T-cell (primary cell): ENCODE measurements at regions not wholly inside any gene's neighbourhood (a gene's known extent, or its start where the extent isn't known, plus 50 kb on each side); places are given as distances from the start of the nearest gene placed in this dataset.

Experiments
- ATAC-seq, 4 experiments: fragments of 200-7000 bp in 3 of 4; fragments of 150-1000 bp in 1 of 4; cut with Tn5 transposase; replicated peaks in 1 of 4; 1 replicate in 3 of 4; 2 replicates in 1 of 4; pipeline ENCODE4 v1.10.0; 2021; ENCODE audit warnings: moderate library complexity in 3 of 4, mild to moderate bottlenecking in 2 of 4, moderate number of reproducible peaks in 1 of 4
- CTCF ChIA-PET, 2 donors: fragments of 300-600 bp; sonication (Branson Sonifier 250); formaldehyde crosslinking; loops; one replicate each; lab custom pipeline; 2022; ENCODE audit warnings: antibody characterized with exemption in 2 of 2; lab: Charles Lee
- POLR2A ChIA-PET, 2 donors: fragments of 300-600 bp; sonication (Branson Sonifier 250); formaldehyde crosslinking; loops; one replicate each; lab custom pipeline; 2022; ENCODE audit warnings: antibody characterized with exemption in 2 of 2; lab: Charles Lee
- DNase-seq, 35 experiments: peaks; one replicate each; pipeline versions ENCODE4 v3.0.0 to v3.0.0-alpha.2; 2013 to 2023
- H3K27ac ChIP-seq: one replicate; pipeline ENCODE4 v1.5.1; 2013; ENCODE audit warnings: low read length
- H3K27me3 ChIP-seq, 2 experiments: replicated peaks in 1 of 2; 1 replicate in 1 of 2; 2 replicates in 1 of 2; pipeline versions ENCODE4 v1.6.1 to v1.7.0; 2013; ENCODE audit warnings: low read length in 1 of 2, mixed read lengths in 1 of 2; ENCODE audit not compliant: control insufficient read depth in 2 of 2, insufficient read depth in 2 of 2; ENCODE audit errors: extremely low read depth in 1 of 2
- H3K36me3 ChIP-seq, 2 donors: 1 replicate in 1 of 2; 2 replicates in 1 of 2; pipeline versions ENCODE4 v1.6.1 to v1.7.0; 2013; ENCODE audit warnings: low read length in 1 of 2; ENCODE audit not compliant: control insufficient read depth in 2 of 2, insufficient read depth in 1 of 2; ENCODE audit errors: extremely low read depth in 1 of 2
- H3K4me1 ChIP-seq, 2 experiments: 1 replicate in 1 of 2; 2 replicates in 1 of 2; pipeline versions ENCODE4 v1.6.1 to v1.7.0; 2013; ENCODE audit warnings: low read length in 2 of 2, mixed read lengths in 1 of 2; ENCODE audit not compliant: insufficient read depth in 2 of 2, control insufficient read depth in 1 of 2; ENCODE audit errors: extremely low read depth in 1 of 2
- H3K4me3 ChIP-seq, 2 donors: 1 replicate in 1 of 2; 2 replicates in 1 of 2; pipeline versions ENCODE4 v1.5.1 to v1.7.0; 2013; ENCODE audit warnings: mild to moderate bottlenecking in 2 of 2, low read length in 1 of 2, moderate library complexity in 1 of 2; ENCODE audit not compliant: control insufficient read depth in 1 of 2; ENCODE audit errors: extremely low read depth in 1 of 2
- H3K9me3 ChIP-seq: 2 replicates; pipeline ENCODE4 v1.7.0; 2013
- H3K27ac Mint-ChIP-seq, 2 donors: one replicate each; pipeline ENCODE4 v1.8.0; 2020 to 2021; ENCODE audit warnings: mild to moderate bottlenecking in 2 of 2, mixed read lengths in 2 of 2
- H3K27me3 Mint-ChIP-seq, 2 donors: one replicate each; pipeline ENCODE4 v1.8.0; 2021 to 2022; ENCODE audit warnings: mixed read lengths in 2 of 2
- H3K36me3 Mint-ChIP-seq: one replicate; pipeline ENCODE4 v1.8.0; 2021; ENCODE audit warnings: mixed read lengths
- H3K4me1 Mint-ChIP-seq, 3 donors: one replicate each; pipeline ENCODE4 v1.8.0; 2020 to 2022; ENCODE audit warnings: mixed read lengths in 3 of 3, mild to moderate bottlenecking in 1 of 3
- H3K4me3 Mint-ChIP-seq, 3 donors: one replicate each; pipeline ENCODE4 v1.8.0; 2020 to 2022; ENCODE audit warnings: mild to moderate bottlenecking in 3 of 3, mixed read lengths in 3 of 3, moderate library complexity in 3 of 3
- H3K9me3 Mint-ChIP-seq, 3 donors: one replicate each; pipeline ENCODE4 v1.8.0; 2020 to 2022; ENCODE audit warnings: mixed read lengths in 3 of 3
- WGBS: methylation state at CpG from one replicate; pipeline ENCODE4 v1.1.5; 2013; ENCODE audit warnings: missing lambda C conversion rate; ENCODE audit not compliant: insufficient coverage; 5-methylcytosine and 5-hydroxymethylcytosine counted together

DNA sequence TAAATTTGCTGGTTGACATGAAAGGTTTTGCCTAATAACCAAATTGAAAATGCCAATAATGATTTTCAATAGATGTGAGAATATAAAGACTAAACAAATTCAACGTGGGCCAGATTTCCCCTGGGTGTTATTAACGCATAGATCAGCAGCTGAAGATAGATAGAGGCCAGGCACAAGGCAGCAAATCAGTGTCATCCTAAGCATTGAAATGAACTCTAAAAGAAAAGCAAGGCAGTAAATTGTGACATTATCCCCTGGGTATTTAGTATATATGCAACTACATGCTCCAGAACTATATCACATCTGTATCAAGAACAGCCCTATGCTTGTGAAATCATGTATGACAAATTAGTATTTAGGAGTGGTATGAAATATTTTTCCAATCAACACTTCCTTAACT lies 167.1 kb upstream of the EPHA3 start:
- H3K27ac ChIP-seq = no peak overlapping the region
- H3K36me3 ChIP-seq = no peaks in the 10 kb centered on the region
- no peaks in the 10 kb centered on the region for H3K27me3 ChIP-seq
- Mint-ChIP-seq H3K27me3 (no peaks in the 10 kb centered on the region), H3K27ac (no peak overlapping the region), H3K4me3 (no peak overlapping the region), H3K36me3 (no peaks in the 10 kb centered on the region), H3K4me1 (no peaks in the 10 kb centered on the region), H3K9me3 (peaks cover 7 to 11% (median 11%) of the 10 kb centered on the region in 3 donors)
- no peaks in the 10 kb centered on the region for H3K4me1 ChIP-seq
- WGBS = 71% methylated on average over 1 of the region's 2 CpGs
- ATAC-seq = no peak
- ChIA-PET POLR2A (no interaction called here), CTCF (no interaction called here)
- H3K4me3 ChIP-seq = no peak overlapping the region
- H3K9me3 ChIP-seq = no peaks in the 10 kb centered on the region
- no peak for DNase-seq

DNA sequence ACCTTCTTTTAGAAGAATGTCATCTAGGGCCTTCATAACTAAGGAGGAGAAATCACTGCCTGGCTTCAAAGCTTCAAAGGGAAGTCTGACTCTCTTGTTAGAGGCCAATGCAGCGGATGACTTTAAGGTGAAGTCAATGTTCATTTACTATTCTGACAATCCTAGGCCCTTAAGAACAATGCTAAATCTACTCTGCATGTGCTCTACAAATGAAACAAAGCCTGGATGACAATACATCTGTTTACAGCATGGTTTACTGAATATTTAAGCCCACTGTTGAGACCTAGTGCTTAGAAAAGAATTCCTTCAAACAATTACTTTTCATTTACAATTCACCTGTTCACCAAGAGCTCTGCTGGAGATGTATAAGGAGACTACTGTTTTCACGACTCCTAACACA lies 160.4 kb upstream of the EPHA3 start:
- CTCF ChIA-PET = no interaction called here
- H3K27ac ChIP-seq = no peak overlapping the region
- POLR2A ChIA-PET = no interaction called here
- H3K4me3 ChIP-seq = no peak overlapping the region
- no peak overlapping the region for H3K27ac Mint-ChIP-seq
- ATAC-seq (no peak), DNase-seq (no peak)
- no peaks in the 10 kb centered on the region for H3K4me1 ChIP-seq
- WGBS = no CpG with 5 or more reads among the region's 2 CpGs
- H3K27me3 Mint-ChIP-seq = no peaks in the 10 kb centered on the region
- H3K36me3 ChIP-seq = no peaks in the 10 kb centered on the region
- H3K4me1 Mint-ChIP-seq = no peaks in the 10 kb centered on the region
- H3K9me3 ChIP-seq = no peaks in the 10 kb centered on the region
- H3K36me3 Mint-ChIP-seq = no peaks in the 10 kb centered on the region
- no peak overlapping the region for H3K4me3 Mint-ChIP-seq
- no peaks in the 10 kb centered on the region for H3K27me3 ChIP-seq
- peaks cover 7 to 12% (median 9%) of the 10 kb centered on the region in 3 donors for H3K9me3 Mint-ChIP-seq

GRCh38 chr3:88954853-88955252 lies 152.6 kb upstream of the EPHA3 start:
- Mint-ChIP-seq H3K4me3 (no peak overlapping the region), H3K27ac (no peak overlapping the region), H3K36me3 (no peaks in the 10 kb centered on the region), H3K27me3 (no peaks in the 10 kb centered on the region), H3K9me3 (peaks cover 0 to 13% (median 8%) of the 10 kb centered on the region in 3 donors), H3K4me1 (no peaks in the 10 kb centered on the region)
- H3K27ac ChIP-seq = no peak overlapping the region
- no peaks in the 10 kb centered on the region for H3K9me3 ChIP-seq
- DNase-seq = no peak
- 40% methylated on average over 1 of the region's 4 CpGs for WGBS
- ATAC-seq = no peak
- no peaks in the 10 kb centered on the region for H3K36me3 ChIP-seq
- ChIA-PET CTCF (no interaction called here), POLR2A (no interaction called here)
- H3K4me3 ChIP-seq = no peak overlapping the region
- H3K4me1 ChIP-seq = no peaks in the 10 kb centered on the region
- no peaks in the 10 kb centered on the region for H3K27me3 ChIP-seq

DNA sequence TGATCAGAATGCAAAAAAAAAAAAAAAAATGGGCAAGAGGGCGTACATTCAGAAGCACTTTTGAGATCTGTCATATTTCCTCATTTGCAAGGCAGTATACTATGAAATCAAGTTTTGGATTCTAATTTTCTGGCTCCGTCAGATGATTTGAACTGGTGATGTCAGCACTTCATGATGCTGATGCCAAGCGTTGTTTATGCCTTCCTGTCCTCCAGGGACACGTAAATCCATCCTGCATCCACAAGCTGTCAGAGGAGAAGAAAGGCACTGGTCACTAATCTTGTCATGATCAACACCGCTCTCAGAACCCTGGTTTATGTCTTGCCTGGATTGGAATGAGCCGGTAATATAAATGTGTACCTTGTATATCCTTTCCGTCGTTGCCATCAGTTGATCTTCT lies 152.1 kb upstream of the EPHA3 start:
- ATAC-seq = no peak
- POLR2A ChIA-PET = no interaction called here
- H3K27ac Mint-ChIP-seq = no peak overlapping the region

GRCh38 chr3:88957711-88958439 lies 149.5 kb upstream of the EPHA3 start:
- no peak overlapping the region for H3K4me3 ChIP-seq
- no peak for DNase-seq
- Mint-ChIP-seq H3K36me3 (no peaks in the 10 kb centered on the region), H3K27ac (no peak overlapping the region), H3K27me3 (no peaks in the 10 kb centered on the region), H3K4me3 (no peak overlapping the region), H3K9me3 (peaks cover 0 to 16% (median 13%) of the 10 kb centered on the region in 3 donors), H3K4me1 (no peaks in the 10 kb centered on the region)
- H3K9me3 ChIP-seq = no peaks in the 10 kb centered on the region
- ATAC-seq = no peak
- H3K4me1 ChIP-seq = no peaks in the 10 kb centered on the region
- H3K27me3 ChIP-seq = no peaks in the 10 kb centered on the region
- no peak overlapping the region for H3K27ac ChIP-seq
- ChIA-PET POLR2A (no interaction called here), CTCF (no interaction called here)
- 20% methylated on average over 1 of the region's 1 CpG for whole genome bisulfite sequencing
- no peaks in the 10 kb centered on the region for H3K36me3 ChIP-seq

More for the DNA sequence above, 152.1 kb upstream of the EPHA3 start:
- no peaks in the 10 kb centered on the region for H3K4me1 ChIP-seq
- Mint-ChIP-seq H3K4me3 (no peak overlapping the region), H3K9me3 (peaks cover 0 to 16% (median 12%) of the 10 kb centered on the region in 3 donors), H3K27me3 (no peaks in the 10 kb centered on the region), H3K36me3 (no peaks in the 10 kb centered on the region), H3K4me1 (no peaks in the 10 kb centered on the region)
- WGBS = 72% methylated on average over 3 of the region's 8 CpGs
- no peak overlapping the region for H3K27ac ChIP-seq
- no peaks in the 10 kb centered on the region for H3K27me3 ChIP-seq
- no peaks in the 10 kb centered on the region for H3K9me3 ChIP-seq
- H3K4me3 ChIP-seq = no peak overlapping the region
- CTCF ChIA-PET = no interaction called here
- no peaks in the 10 kb centered on the region for H3K36me3 ChIP-seq
- no peak for DNase-seq

DNA sequence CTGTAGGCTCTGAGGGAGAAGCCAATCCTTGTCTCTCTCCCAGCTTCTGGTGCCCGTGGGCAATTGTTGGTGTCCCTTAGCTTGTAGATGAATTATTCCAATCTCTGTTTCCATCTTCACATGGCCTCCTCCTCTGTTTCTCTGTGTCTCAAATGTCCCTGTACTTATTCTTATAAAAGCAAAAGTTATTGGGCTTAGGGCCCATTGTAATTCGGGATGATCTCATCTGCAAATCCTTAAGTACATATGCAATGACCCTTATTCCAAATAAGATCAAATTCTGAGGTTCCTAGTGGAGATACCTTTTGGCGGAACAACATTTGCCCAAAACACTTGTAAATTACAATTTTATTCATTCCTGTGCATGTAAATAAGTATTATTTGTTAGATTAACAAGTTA lies 147.4 kb upstream of the EPHA3 start:
- H3K4me3 ChIP-seq = no peak overlapping the region
- WGBS = no CpG with 5 or more reads among the region's 3 CpGs
- no peaks in the 10 kb centered on the region for H3K36me3 ChIP-seq
- H3K27me3 Mint-ChIP-seq = no peaks in the 10 kb centered on the region
- ATAC-seq (no peak), DNase-seq (no peak)
- H3K36me3 Mint-ChIP-seq = no peaks in the 10 kb centered on the region
- no peak overlapping the region for H3K27ac ChIP-seq
- no peaks in the 10 kb centered on the region for H3K4me1 Mint-ChIP-seq
- H3K4me3 Mint-ChIP-seq = no peak overlapping the region
- no peaks in the 10 kb centered on the region for H3K9me3 ChIP-seq
- no peaks in the 10 kb centered on the region for H3K27me3 ChIP-seq
- H3K27ac Mint-ChIP-seq = no peak overlapping the region
- H3K9me3 Mint-ChIP-seq = peaks cover 0 to 18% (median 13%) of the 10 kb centered on the region in 3 donors
- ChIA-PET CTCF (no interaction called here), POLR2A (interaction anchor here in 1 of 2 donors (0.5 kb wide), 1 partner anchor 17 kb away, joined by 3 read pairs; no protein-coding TSS in a partner anchor)
- H3K4me1 ChIP-seq = no peaks in the 10 kb centered on the region

DNA sequence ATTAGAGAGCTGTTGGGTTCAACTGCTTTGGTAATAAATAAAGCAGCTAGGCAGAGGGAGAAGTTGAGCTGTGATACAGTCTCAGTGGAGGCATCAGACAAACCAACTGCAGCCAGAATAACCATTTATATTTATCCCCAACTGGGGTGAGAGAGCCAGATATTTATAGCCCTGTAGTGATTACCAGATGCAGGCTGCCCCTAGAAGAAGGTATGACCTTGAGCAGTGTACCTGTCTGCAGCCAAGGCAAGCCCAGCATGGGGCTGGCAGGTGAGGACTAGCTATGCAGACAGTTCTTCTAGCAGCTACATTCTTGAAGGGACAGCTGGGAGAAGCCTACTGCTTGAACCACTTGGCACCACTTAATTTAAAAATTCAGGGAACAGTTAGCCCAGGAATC lies 144.4 kb upstream of the EPHA3 start:
- DNase-seq (no peak), ATAC-seq (no peak)
- Mint-ChIP-seq H3K27me3 (no peaks in the 10 kb centered on the region), H3K4me1 (no peaks in the 10 kb centered on the region), H3K9me3 (peaks cover 0 to 14% (median 8%) of the 10 kb centered on the region in 3 donors), H3K27ac (no peak overlapping the region), H3K4me3 (no peak overlapping the region), H3K36me3 (no peaks in the 10 kb centered on the region)
- Histone ChIP-seq H3K36me3 (no peaks in the 10 kb centered on the region), H3K4me3 (no peak overlapping the region), H3K4me1 (no peaks in the 10 kb centered on the region), H3K27ac (no peak overlapping the region), H3K27me3 (no peaks in the 10 kb centered on the region), H3K9me3 (no peaks in the 10 kb centered on the region)
- ChIA-PET POLR2A (no interaction called here), CTCF (no interaction called here)
